ENCODE measurements at regions not wholly inside any gene's neighbourhood (a gene's known extent, or its start where the extent isn't known, plus 50 kb on each side); places are given as distances from the start of the nearest gene placed in this dataset.
"Not testable (repeated sequence)": the region's sequence is repeated elsewhere in the genome, so short reads cannot be mapped to it uniquely, and the experiment has no call there.

DNA sequence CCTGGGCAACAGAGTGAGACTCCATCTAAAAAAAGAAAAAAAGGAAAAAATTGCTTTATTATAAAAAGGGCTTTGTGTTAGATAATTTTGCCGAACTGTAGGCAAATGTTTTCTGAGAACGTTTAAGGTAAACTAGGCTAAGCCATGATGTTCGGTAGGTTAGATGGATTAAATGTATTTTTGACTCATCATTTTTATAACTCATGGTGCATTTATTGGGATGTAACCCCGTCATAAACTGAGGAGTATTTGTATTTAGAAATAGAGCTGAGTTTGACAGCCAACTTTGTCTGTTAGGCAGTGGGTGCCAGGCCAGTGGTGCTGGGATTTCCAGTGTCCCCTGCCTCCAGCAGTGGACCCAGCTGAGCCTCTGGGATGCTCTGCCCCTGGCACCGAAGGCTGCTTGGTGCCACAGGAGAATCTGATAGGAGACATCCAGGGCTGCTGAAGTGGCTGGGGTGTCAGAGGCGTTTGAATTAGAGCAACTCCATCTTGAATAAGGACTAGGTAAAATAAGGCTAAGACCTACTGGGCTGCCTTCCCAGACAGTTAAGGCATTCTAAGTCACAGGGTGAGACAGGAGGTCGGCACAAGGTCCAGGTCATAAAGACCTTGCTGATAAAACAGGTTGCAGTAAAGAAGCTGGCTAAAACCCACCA, 114.9 kb upstream of the EEPD1 start:
- DNase-seq = no peak

- no peak for DNase-seq
Observed at GRCh38 chr7:36039243-36039642, 113.8 kb upstream of the EEPD1 start.

- DNase-seq = no peak
Observed at GRCh38 chr7:36039671-36040070, 113.4 kb upstream of the EEPD1 start.

- no peak for DNase-seq
Observed at GRCh38 chr7:36040679-36041078, 112.4 kb upstream of the EEPD1 start.

- no peak for DNase-seq
Observed at GRCh38 chr7:36044101-36044892, 108.8 kb upstream of the EEPD1 start.

DNA sequence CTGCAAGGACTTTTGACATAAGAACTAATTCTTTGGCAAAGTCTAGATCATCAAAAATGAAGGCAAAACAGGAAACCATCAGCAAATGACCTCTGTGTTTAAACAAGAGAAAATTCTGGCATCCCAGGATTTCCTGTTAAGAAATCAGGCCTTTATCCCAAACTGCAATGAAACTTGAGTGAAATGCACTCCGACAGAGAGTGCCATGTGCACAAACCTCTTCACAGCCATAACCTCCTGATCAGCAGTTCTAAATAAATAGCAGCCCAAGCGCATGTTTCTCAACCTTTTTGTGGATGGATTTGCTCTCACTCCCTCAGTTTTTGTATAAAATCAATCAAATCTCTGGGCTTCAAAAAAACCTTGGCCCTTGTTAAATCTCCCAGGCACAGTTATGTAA, 107.7 kb upstream of the EEPD1 start:
- no peak for DNase-seq

DNA sequence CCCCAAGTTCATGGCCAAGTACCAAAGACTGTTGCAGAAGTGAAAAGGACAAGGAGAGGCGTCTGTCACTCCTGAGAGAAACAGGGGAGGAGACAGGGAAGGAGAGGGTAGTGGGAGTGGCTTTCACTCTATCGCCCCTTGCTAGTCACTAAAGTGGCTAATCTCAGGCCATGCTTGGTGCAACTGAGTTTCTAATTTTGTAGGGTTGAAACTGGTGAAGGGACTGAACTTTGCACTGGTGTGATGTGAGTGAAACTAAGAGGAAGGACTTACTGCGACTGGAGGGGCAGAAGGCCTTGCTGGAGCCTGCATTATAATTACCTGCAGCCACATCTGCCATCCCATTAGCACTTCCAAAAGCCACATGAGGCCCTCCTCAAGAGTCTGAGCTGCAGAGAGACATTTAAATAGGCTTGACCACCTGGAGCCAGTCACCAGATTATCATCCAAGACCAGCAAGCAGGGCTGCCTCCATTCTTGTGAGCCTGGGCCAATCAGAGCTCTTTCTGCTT, 107.2 kb upstream of the EEPD1 start:
- DNase-seq = no peak

DNA sequence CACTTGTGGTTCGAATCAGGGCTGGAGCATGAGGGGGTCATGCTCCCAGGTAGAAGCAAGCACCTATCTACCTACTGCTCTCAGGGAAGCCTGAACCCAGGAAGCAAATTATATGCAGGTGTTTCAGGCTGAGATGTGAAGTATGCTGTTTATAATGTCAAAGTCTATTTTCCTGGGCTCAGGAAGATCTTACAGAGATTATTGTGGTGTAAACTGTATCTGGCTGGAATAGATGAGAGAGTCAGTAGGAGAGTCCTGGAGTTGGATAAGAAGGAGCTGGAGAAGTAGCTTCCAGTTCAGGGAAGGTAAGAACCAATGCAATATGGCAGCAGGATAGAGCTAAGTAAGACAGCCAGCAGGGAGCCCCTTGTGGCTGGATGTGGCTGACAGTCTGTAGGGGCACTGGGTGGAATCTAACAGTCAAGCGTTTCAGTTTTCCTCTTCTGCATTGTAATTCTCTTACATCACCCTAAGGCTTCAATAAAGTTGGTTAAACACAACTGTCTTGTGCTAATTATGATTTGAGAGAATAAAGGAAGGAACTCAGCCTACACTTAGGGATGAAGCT, 105.9 kb upstream of the EEPD1 start:
- DNase-seq = no peak

DNA sequence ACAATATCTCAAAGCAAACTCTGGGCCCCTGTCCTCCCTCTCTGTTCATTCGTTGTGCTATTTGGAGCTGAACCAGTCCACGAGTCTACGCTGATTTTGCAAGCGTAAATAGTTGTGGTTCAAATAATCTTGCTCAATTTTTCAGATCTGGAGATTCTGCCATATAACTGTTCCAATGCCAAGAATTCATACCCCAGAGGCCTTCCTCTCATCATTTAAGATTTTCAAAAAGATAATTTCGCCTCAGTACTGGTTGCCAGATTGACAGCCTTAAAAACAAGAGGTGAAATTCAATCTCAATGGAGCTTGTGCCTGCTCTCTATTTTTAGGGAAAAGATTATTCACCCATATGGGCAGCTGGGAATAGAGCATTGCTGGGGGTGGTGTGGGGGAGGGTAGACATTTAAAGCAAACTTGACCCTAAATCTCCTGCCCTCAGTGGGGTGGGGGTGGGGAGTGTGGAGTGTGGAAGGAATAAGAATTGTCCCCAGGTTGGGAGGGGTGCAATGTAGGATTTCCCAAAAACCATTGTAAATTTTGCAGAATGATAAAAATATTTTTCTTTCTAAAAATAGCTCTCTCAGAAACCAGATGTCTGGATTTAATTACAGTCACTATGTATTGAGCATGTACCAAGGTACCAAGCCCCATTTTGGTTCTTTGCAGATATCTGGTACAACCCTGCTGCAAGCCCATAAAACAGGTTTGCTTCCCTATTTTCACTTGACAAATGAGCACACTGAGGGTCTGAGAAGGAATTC, 104.7 kb upstream of the EEPD1 start:
- DNase-seq = no peak

DNA sequence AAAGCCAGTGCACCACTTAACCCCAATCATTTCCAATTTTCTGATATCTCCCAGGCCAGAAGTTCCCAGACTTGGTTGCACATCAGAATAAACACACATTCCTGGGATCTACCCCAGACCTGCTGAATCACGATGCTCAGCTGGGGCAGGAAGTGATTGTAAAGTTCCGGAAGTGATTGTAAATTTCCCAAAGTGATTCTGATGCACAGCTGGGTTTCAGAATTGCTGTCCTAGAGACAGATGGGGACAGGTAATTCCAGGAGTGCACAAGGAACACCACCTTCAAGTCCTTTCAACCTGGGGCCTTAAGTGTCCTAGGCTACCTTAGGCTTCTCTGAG, 104.2 kb upstream of the EEPD1 start:
- no peak for DNase-seq

GRCh38 chr7:36051501-36051900, 101.6 kb upstream of the EEPD1 start:
- DNase-seq = no peak

GRCh38 chr7:36053589-36053988, 99.5 kb upstream of the EEPD1 start:
- no peak for DNase-seq

- DNase-seq = no peak
Observed at GRCh38 chr7:36054637-36055036, 98.4 kb upstream of the EEPD1 start.

DNA sequence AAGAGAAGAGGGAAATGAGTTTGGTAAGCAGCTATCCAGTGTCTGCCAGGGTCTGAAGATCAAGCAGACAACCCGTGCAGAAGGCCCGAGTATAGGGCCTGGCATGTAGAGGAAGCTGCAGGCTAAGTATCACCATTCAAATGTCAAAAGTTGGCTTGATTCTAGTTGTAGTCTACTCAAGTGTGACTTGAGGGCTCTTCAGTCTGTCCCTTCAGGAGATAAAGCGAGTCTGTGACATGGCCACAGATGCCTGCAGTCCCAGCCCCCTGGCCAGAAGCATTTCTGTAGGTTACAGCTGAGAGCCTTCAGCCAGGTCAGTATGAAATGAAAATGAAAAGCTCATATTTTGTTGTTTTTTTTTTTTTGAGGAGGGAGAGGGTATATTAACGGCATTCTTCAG, 97.8 kb upstream of the EEPD1 start:
- no peak for DNase-seq

DNA sequence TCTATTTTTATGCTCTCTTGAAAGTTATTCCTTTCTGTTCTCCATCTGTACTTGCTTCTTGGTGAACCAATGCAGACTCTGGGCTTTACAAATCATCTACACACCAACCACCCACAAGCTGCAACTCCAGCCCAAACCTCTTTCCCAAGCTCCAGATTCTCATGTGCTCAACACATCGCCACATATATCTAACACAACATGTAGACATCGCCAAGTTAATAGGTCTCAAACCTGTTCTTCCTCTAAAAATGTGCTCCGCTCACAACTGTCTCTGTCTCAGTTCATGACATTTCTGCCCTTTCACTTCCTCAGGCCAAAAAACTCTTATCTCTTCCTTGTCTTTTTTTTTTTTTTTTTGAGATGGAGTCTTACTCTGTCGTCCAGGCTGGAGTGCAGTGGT, 95.7 kb upstream of the EEPD1 start:
- DNase-seq = no peak

- no peak for DNase-seq
Observed at GRCh38 chr7:36058020-36058592, 94.9 kb upstream of the EEPD1 start.

GRCh38 chr7:36060388-36060787, 92.7 kb upstream of the EEPD1 start:
- not testable (repeated sequence) for DNase-seq

DNA sequence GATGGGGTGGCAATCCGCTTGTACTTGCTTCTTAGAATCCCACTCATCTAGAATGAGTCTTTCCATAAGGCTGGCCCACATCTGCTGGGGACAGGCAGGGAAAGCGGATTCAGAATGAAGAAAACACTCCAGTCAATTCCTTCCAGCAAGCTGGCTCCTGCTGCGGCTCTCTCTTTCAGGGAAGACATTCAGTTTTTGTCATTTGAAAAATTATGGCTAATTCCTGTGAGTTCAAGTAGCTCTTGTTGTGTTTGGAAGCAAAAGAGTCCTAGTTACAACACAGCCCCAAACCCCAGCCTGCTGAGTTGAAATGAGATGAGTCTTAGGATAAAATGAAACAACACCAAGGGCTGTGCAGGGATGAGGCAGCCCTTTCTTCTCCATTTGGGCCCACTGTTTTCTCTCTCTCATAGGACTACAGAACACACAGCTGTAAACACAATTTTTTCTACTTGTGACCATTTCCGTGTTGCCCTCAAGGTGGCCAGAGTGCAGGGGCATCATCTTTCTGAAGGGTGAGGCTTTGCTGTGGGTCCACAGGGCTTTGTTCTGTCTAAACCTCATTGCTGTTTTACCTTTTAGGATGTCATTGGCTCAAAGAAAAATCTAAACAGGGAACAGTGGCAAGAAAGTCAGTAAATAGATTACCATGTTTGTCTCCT, 90.8 kb upstream of the EEPD1 start:
- DNase-seq = no peak

GRCh38 chr7:36064676-36065075, 88.4 kb upstream of the EEPD1 start:
- no peak for DNase-seq

DNA sequence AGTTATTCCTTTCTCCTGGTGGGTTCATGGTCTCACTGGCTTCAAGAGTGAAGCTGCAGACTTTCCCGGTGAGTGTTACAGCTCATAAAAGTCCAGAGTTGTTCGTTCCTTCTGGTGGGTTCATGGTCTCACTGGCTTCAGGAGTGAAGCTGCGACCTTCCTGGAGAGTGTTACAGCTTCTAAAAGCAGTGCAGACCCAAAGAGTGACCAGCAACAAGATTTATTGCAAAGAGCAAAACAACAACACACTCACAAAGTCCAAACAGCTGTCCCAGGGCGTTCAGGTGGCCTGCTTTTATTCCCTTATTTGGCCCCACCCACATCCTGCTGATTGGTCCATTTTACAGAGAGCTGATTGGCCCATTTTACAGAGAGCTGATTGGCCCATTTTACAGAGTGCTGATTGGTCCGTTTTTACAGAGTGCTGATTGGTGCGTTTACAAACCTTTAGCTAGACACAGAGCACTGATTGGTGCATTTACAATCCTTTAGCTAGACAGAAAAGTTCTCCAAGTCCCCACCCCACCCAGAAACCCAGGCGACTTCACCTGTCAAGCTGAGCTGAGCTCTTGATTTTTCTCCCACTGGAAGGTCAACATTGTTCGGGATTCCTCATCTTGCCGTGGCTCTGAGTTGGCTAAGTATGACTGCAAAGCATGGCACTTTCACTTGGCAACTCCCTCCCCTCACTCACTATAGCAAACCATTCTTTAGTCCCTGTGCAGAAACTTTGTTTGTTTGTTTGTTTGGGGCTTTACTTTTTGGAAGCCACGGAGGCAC, 87.3 kb upstream of the EEPD1 start:
- DNase-seq = not testable (repeated sequence)

DNA sequence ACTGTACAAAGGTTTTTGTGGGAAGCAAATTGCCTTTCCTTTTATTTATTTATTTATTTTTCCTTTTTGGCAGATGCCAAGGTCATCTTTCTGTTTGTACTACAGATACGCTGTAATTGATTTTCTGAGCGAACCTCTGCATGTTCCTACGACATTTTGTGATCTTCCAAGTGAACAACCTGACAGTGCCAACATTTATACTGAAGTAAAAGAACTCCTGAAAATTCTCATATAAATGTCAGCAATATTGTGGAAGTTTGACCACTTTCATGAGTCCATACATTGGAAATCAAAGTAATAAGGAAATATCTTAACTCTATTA, 86.8 kb upstream of the EEPD1 start:
- no peak for DNase-seq

All from occipital lobe (tissue), 1 donor.